ENCODE measurements at regions not wholly inside any gene's neighbourhood (a gene's known extent, or its start where the extent isn't known, plus 50 kb on each side); places are given as distances from the start of the nearest gene placed in this dataset.

DNA sequence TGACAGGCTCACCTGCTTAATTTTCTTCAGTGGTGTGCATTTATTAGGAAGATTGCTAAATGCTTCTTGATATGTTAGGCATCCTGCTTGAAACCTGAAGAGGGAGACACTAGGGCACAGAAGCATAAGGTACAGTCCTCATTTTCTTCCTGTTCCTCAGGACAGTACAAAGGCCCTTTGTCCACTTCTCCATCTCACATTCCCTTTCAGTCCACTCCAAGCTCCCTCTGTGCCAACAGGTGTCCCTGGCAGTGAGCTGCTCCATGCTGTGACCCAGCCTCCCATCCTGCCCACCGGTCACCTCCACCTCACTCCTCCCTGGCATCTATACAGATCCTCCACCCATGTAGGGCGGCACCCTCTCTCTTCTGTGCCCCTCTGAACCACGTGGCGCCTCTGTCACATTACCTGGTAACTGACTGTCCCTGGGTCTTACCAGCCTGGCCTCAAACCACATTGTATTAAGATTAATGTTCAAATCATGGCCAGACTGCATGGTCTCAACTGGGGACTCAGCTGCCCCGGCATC is 162.8 kb downstream of the VAPA start:
- Histone ChIP-seq H3K27me3 (ENCODE audit: control insufficient read depth in 3 of 3, insufficient read depth in 3 of 3, low read length in 3 of 3) (peaks cover 0 to 4% (median 3%) of the 10 kb centered on the region in 3 donors), H3K36me3 (ENCODE audit: control insufficient read depth in 3 of 3, insufficient read depth in 3 of 3, low read length in 3 of 3) (no peaks in the 10 kb centered on the region), H3K4me1 (ENCODE audit: control insufficient read depth in 3 of 3, insufficient read depth in 3 of 3, low read length in 3 of 3) (peaks cover 0 to 5% (median 2%) of the 10 kb centered on the region in 3 donors), H3K9me3 (ENCODE audit: control insufficient read depth in 3 of 3, low read length in 3 of 3) (no peaks in the 10 kb centered on the region), H3K27ac (ENCODE audit: low read depth, low read length) (no peak overlapping the region), H3K4me3 (ENCODE audit: low read length in 3 of 3) (no peak overlapping the region), H3K9ac (ENCODE audit: low read depth in 1 of 3, low read length in 3 of 3) (no peak overlapping the region)

DNA sequence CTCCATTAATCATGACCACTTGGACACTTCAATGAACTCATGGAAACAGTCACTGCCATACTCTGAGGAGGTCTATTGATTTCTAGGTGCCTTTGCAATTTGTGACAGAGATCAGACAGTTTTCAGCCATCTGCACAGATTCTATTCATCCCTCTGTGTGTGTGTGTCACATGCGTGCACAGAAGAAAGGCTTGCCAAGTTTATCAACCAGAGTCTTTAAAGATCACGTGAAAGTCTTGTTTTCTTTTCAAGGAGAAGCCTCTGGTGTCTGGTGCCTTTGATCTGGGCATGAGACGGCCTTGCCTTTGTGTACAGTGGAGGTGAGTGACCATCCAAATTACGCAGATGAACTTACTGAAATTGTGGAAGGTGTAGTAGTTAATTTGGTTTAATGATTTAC is 164.2 kb downstream of the VAPA start:
- H3K4me3 ChIP-seq (ENCODE audit: low read length in 3 of 3), result no peak overlapping the region
- peaks cover 0 to 9% (median 2%) of the 10 kb centered on the region in 3 donors for H3K4me1 ChIP-seq (ENCODE audit: control insufficient read depth in 3 of 3, insufficient read depth in 3 of 3, low read length in 3 of 3)
- H3K9me3 ChIP-seq (ENCODE audit: control insufficient read depth in 3 of 3, low read length in 3 of 3), result peaks cover 0 to under 1% (median 0%) of the 10 kb centered on the region in 3 donors
- H3K27me3 ChIP-seq (ENCODE audit: control insufficient read depth in 3 of 3, insufficient read depth in 3 of 3, low read length in 3 of 3), result peaks cover 0 to 4% (median 3%) of the 10 kb centered on the region in 3 donors
- H3K9ac ChIP-seq (ENCODE audit: low read depth in 1 of 3, low read length in 3 of 3), result no peak overlapping the region
- H3K36me3 ChIP-seq (ENCODE audit: control insufficient read depth in 3 of 3, insufficient read depth in 3 of 3, low read length in 3 of 3), result no peaks in the 10 kb centered on the region
- H3K27ac ChIP-seq (ENCODE audit: low read depth, low read length), result no peak overlapping the region

DNA sequence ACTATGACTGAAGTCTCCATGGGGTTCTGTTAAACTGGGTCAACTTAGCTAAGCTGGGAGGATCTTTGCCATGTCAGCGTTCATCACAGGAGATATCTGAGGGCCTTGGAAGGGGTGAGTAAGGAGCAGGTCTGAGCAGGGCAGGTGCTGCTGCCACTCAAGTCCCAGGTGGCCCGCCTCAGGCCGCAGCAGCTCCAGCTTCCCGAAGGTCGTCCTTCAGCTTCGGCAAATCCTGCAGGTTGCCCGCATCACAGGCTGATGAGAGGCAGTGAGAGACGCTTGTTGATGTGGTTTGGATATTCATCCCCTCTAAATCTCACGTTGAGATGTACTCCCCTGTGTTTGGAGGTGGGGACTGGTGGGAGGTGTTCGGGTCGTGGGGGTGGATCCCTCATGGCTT is 166.6 kb downstream of the VAPA start:
- peaks cover 0 to 9% (median 2%) of the 10 kb centered on the region in 3 donors for H3K4me1 ChIP-seq (ENCODE audit: control insufficient read depth in 3 of 3, insufficient read depth in 3 of 3, low read length in 3 of 3)
- H3K27me3 ChIP-seq (ENCODE audit: control insufficient read depth in 3 of 3, insufficient read depth in 3 of 3, low read length in 3 of 3), result peaks cover 0 to 3% (median 0%) of the 10 kb centered on the region in 3 donors
- no peak overlapping the region for H3K9ac ChIP-seq (ENCODE audit: low read depth in 1 of 3, low read length in 3 of 3)
- peaks cover 0 to 6% (median 3%) of the 10 kb centered on the region in 3 donors for H3K9me3 ChIP-seq (ENCODE audit: control insufficient read depth in 3 of 3, low read length in 3 of 3)
- H3K27ac ChIP-seq (ENCODE audit: low read depth, low read length), result no peak overlapping the region
- no peak overlapping the region for H3K4me3 ChIP-seq (ENCODE audit: low read length in 3 of 3)
- H3K36me3 ChIP-seq (ENCODE audit: control insufficient read depth in 3 of 3, insufficient read depth in 3 of 3, low read length in 3 of 3), result no peaks in the 10 kb centered on the region

DNA sequence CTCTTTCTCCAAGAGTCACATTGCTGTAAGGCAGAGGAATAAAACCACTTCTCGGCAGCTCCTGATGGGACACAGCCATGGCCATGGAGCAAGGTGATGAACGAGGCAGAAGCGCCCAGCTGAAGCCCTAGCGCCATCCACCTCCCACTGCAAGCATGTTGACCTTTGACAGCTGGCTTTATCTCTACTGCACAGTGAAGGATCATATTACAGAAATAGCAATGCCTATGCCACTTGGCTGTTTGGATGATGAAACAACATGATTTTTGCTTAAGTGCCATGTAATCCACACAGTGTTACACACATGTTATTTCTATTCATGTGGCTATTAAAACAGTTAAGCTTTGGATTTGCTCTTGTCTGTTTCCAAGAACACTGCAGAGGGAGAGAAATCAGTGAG is 167.7 kb downstream of the VAPA start:
- peaks cover 0 to 6% (median 3%) of the 10 kb centered on the region in 3 donors for H3K9me3 ChIP-seq (ENCODE audit: control insufficient read depth in 3 of 3, low read length in 3 of 3)
- H3K4me3 ChIP-seq (ENCODE audit: low read length in 3 of 3), result no peak overlapping the region
- no peak overlapping the region for H3K9ac ChIP-seq (ENCODE audit: low read depth in 1 of 3, low read length in 3 of 3)
- no peak overlapping the region for H3K27ac ChIP-seq (ENCODE audit: low read depth, low read length)
- peaks cover 0 to 9% (median 2%) of the 10 kb centered on the region in 3 donors for H3K4me1 ChIP-seq (ENCODE audit: control insufficient read depth in 3 of 3, insufficient read depth in 3 of 3, low read length in 3 of 3)
- no peaks in the 10 kb centered on the region for H3K27me3 ChIP-seq (ENCODE audit: control insufficient read depth in 3 of 3, insufficient read depth in 3 of 3, low read length in 3 of 3)
- no peaks in the 10 kb centered on the region for H3K36me3 ChIP-seq (ENCODE audit: control insufficient read depth in 3 of 3, insufficient read depth in 3 of 3, low read length in 3 of 3)

DNA sequence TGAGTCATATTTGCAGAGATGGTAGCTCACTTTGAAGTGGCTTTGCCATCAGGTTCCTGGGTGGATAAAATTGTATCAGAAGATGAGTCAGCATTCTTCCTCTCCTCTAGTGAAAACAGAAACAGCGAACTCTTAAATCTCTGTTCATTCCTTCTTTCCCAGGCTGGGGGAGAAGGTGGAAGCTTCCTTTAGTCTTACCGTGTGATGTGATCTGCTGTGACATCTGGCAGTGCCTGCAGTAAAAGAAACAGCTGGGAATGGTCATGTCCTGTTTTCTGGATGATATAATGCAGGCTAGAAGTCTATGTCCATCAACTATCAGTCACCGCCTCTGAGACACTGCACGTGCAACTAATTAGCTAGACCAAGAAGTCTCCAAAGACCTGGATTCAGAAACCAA is 171.6 kb downstream of the VAPA start:
- no peaks in the 10 kb centered on the region for H3K27me3 ChIP-seq (ENCODE audit: control insufficient read depth in 3 of 3, insufficient read depth in 3 of 3, low read length in 3 of 3)
- no peak overlapping the region for H3K27ac ChIP-seq (ENCODE audit: low read depth, low read length)
- peaks cover 0 to 9% (median 2%) of the 10 kb centered on the region in 3 donors for H3K4me1 ChIP-seq (ENCODE audit: control insufficient read depth in 3 of 3, insufficient read depth in 3 of 3, low read length in 3 of 3)
- peaks cover 3 to 6% (median 3%) of the 10 kb centered on the region in 3 donors for H3K9me3 ChIP-seq (ENCODE audit: control insufficient read depth in 3 of 3, low read length in 3 of 3)
- no peak overlapping the region for H3K4me3 ChIP-seq (ENCODE audit: low read length in 3 of 3)
- H3K36me3 ChIP-seq (ENCODE audit: control insufficient read depth in 3 of 3, insufficient read depth in 3 of 3, low read length in 3 of 3), result no peaks in the 10 kb centered on the region
- no peak overlapping the region for H3K9ac ChIP-seq (ENCODE audit: low read depth in 1 of 3, low read length in 3 of 3)

DNA sequence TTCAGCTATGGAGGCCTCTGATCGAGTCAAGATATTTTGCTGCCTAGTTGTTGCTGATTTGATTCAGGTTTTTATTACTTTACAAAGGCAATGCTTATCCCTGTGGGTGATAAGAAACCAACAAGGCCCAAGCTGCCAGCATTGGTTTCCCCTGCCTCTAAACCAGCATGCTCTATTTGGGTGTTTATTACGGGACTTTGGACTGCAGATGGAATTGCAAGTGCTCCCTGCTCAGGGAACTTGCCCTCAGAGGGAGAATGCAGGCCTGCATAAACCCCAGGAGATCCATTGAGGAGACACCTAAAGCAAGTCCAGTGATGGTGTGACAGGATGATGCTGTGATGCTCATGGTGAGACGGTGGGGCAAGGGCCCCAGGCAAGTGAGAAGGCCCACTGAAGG is 172.1 kb downstream of the VAPA start:
- Histone ChIP-seq H3K4me3 (ENCODE audit: low read length in 3 of 3) (no peak overlapping the region), H3K9ac (ENCODE audit: low read depth in 1 of 3, low read length in 3 of 3) (no peak overlapping the region), H3K27me3 (ENCODE audit: control insufficient read depth in 3 of 3, insufficient read depth in 3 of 3, low read length in 3 of 3) (no peaks in the 10 kb centered on the region), H3K9me3 (ENCODE audit: control insufficient read depth in 3 of 3, low read length in 3 of 3) (peaks cover 3 to 6% (median 3%) of the 10 kb centered on the region in 3 donors), H3K27ac (ENCODE audit: low read depth, low read length) (no peak overlapping the region), H3K36me3 (ENCODE audit: control insufficient read depth in 3 of 3, insufficient read depth in 3 of 3, low read length in 3 of 3) (no peaks in the 10 kb centered on the region), H3K4me1 (ENCODE audit: control insufficient read depth in 3 of 3, insufficient read depth in 3 of 3, low read length in 3 of 3) (peaks cover 0 to 9% (median 2%) of the 10 kb centered on the region in 3 donors)

DNA sequence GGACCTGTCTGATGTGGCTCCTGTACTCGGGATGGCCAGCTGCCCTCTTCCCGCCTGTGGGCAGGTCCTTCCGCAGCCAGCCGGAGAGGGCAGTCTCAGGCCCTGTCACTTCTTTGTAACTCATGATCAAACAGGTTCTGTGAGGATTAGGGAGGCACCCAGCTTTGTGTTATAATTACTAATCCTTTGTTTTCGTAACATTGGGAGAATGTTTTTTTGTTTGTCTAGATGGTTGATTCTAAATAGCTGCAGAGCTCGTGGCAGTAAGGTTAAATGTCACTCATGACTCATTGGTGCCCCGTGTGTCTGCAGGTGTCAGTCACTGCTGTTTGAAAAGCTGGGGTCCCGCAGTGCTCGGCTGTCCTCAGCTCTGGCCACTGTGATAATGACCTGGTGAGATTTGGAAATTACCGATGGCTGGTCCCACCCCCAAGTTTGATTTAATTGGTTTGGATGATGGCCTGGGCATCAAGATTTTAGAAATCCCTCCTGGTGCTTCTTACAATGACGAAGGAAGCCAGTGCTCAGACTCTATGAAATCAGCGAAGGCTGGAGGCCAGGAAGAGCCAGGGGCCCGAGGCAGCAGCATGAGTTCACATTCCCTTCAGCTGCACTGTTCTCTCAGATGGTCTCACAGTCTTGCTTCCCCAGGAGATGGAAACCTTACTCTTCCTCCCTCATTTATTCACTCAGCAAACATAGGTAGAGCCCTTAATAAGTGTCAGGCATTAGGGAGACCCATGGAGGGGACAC is 172.8 kb downstream of the VAPA start:
- H3K4me1 ChIP-seq (ENCODE audit: control insufficient read depth in 3 of 3, insufficient read depth in 3 of 3, low read length in 3 of 3), result peaks cover 0 to 2% (median 0%) of the 10 kb centered on the region in 3 donors
- H3K36me3 ChIP-seq (ENCODE audit: control insufficient read depth in 3 of 3, insufficient read depth in 3 of 3, low read length in 3 of 3), result no peaks in the 10 kb centered on the region
- no peak overlapping the region for H3K4me3 ChIP-seq (ENCODE audit: low read length in 3 of 3)
- no peak overlapping the region for H3K27ac ChIP-seq (ENCODE audit: low read depth, low read length)
- H3K9ac ChIP-seq (ENCODE audit: low read depth in 1 of 3, low read length in 3 of 3), result no peak overlapping the region
- peaks cover 3 to 6% (median 3%) of the 10 kb centered on the region in 3 donors for H3K9me3 ChIP-seq (ENCODE audit: control insufficient read depth in 3 of 3, low read length in 3 of 3)
- no peaks in the 10 kb centered on the region for H3K27me3 ChIP-seq (ENCODE audit: control insufficient read depth in 3 of 3, insufficient read depth in 3 of 3, low read length in 3 of 3)

DNA sequence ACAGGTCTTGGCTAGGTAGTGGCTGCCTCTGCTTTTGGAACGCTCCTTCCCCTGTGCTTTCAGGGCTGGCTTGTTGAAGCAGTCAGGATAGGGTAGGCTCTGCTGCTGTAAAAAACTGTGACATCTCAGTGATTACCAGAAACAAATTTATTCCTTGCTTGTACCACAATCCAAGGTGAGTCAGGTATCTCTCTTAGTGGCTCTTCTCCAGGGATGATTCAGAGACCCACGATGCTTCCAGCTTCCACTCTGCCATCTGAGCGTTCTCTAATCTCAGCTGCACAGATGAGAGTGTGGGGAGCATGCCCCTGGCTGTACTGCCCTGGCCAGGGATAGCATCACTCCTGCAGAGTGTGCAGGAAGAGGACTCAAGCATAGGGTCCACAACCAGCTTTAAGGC is 174.9 kb downstream of the VAPA start:
- H3K27me3 ChIP-seq (ENCODE audit: control insufficient read depth in 3 of 3, insufficient read depth in 3 of 3, low read length in 3 of 3), result no peaks in the 10 kb centered on the region
- H3K4me1 ChIP-seq (ENCODE audit: control insufficient read depth in 3 of 3, insufficient read depth in 3 of 3, low read length in 3 of 3), result no peaks in the 10 kb centered on the region
- no peak overlapping the region for H3K9ac ChIP-seq (ENCODE audit: low read depth in 1 of 3, low read length in 3 of 3)
- peaks cover 0 to 3% (median 0%) of the 10 kb centered on the region in 3 donors for H3K9me3 ChIP-seq (ENCODE audit: control insufficient read depth in 3 of 3, low read length in 3 of 3)
- no peak overlapping the region for H3K4me3 ChIP-seq (ENCODE audit: low read length in 3 of 3)
- no peak overlapping the region for H3K27ac ChIP-seq (ENCODE audit: low read depth, low read length)
- H3K36me3 ChIP-seq (ENCODE audit: control insufficient read depth in 3 of 3, insufficient read depth in 3 of 3, low read length in 3 of 3), result no peaks in the 10 kb centered on the region

DNA sequence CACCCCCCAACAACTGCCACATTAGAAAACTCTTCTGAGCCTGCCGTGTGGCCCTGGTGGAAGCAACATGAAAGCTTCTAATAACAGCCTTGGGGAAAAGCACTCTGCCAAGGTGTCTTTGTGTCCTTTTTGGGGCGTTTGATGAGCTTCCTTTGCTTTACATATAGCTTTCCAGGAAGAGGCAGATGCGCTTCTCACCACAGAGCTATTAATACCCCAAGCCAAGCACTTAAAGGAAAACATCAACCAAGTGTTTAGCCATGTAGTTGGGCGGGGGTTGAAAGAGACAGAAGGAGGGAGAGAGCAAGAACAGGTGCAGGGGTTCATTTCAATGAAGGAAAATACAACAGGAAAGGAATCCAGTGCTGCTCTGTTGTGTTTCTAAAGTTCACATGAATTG is 176.1 kb downstream of the VAPA start:
- Histone ChIP-seq H3K36me3 (ENCODE audit: control insufficient read depth in 3 of 3, insufficient read depth in 3 of 3, low read length in 3 of 3) (no peaks in the 10 kb centered on the region), H3K4me1 (ENCODE audit: control insufficient read depth in 3 of 3, insufficient read depth in 3 of 3, low read length in 3 of 3) (no peaks in the 10 kb centered on the region), H3K27ac (ENCODE audit: low read depth, low read length) (no peak overlapping the region), H3K9me3 (ENCODE audit: control insufficient read depth in 3 of 3, low read length in 3 of 3) (peaks cover 0 to 3% (median 0%) of the 10 kb centered on the region in 3 donors), H3K27me3 (ENCODE audit: control insufficient read depth in 3 of 3, insufficient read depth in 3 of 3, low read length in 3 of 3) (no peaks in the 10 kb centered on the region), H3K9ac (ENCODE audit: low read depth in 1 of 3, low read length in 3 of 3) (no peak overlapping the region), H3K4me3 (ENCODE audit: low read length in 3 of 3) (no peak overlapping the region)

DNA sequence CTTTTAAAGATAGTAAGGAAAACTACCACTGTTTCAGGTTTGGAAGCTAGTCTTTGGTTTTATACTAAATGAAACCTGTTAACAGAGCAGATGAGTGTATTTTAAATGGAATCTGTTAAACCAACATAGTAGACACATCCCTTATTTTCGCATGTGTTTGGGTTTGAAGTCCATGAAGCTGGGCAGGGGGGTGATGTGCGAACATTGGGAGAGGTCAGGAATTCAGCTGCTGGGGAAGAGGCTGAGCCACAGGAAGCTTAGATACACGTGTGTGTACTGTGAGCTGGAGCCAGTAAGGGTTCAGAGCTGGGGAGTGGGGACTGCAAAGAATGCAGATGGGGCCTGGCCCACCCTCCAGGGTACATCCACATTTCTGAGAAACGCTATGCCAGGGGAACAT is 176.9 kb downstream of the VAPA start:
- H3K9me3 ChIP-seq (ENCODE audit: control insufficient read depth in 3 of 3, low read length in 3 of 3), result peaks cover 0 to 3% (median 0%) of the 10 kb centered on the region in 3 donors
- H3K27ac ChIP-seq (ENCODE audit: low read depth, low read length), result no peak overlapping the region
- H3K27me3 ChIP-seq (ENCODE audit: control insufficient read depth in 3 of 3, insufficient read depth in 3 of 3, low read length in 3 of 3), result no peaks in the 10 kb centered on the region
- H3K36me3 ChIP-seq (ENCODE audit: control insufficient read depth in 3 of 3, insufficient read depth in 3 of 3, low read length in 3 of 3), result no peaks in the 10 kb centered on the region
- no peak overlapping the region for H3K9ac ChIP-seq (ENCODE audit: low read depth in 1 of 3, low read length in 3 of 3)
- no peaks in the 10 kb centered on the region for H3K4me1 ChIP-seq (ENCODE audit: control insufficient read depth in 3 of 3, insufficient read depth in 3 of 3, low read length in 3 of 3)
- no peak overlapping the region for H3K4me3 ChIP-seq (ENCODE audit: low read length in 3 of 3)

Measured in skeletal muscle tissue (tissue), 3 donors.